Suprapubic skin (tissue), 4 donors: ENCODE measurements at regions not wholly inside any gene's neighbourhood (a gene's known extent, or its start where the extent isn't known, plus 50 kb on each side); places are given as distances from the start of the nearest gene placed in this dataset.

Experiments
- DNase-seq, 2 donors: peaks; one replicate each; pipeline ENCODE4 v3.0.0-alpha.2; 2019; ENCODE audit warnings: low spot score in 2 of 2
- H3K27ac ChIP-seq: fragments of 200-600 bp; sonication (generic); one replicate; pipeline ENCODE4 v1.5.1; 2019
- H3K27me3 ChIP-seq: fragments of 200-600 bp; sonication (generic); one replicate; pipeline ENCODE4 v1.5.1; 2019
- H3K36me3 ChIP-seq: fragments of 200-600 bp; sonication (generic); one replicate; pipeline ENCODE4 v1.5.1; 2019
- H3K4me1 ChIP-seq: fragments of 200-600 bp; sonication (generic); one replicate; pipeline ENCODE4 v1.5.1; 2019
- H3K4me3 ChIP-seq: fragments of 200-600 bp; sonication (generic); one replicate; pipeline ENCODE4 v1.5.1; 2019; ENCODE audit warnings: mild to moderate bottlenecking
- H3K9me3 ChIP-seq: fragments of 200-600 bp; sonication (generic); one replicate; pipeline ENCODE4 v1.5.1; 2019
- CTCF ChIP-seq, 2 donors: fragments of 200-600 bp in 1 of 2; fragments of 450-650 bp in 1 of 2; sonication (generic) in 1 of 2; IDR thresholded peaks; one replicate each; pipeline ENCODE4 v1.5.1; 2016 to 2019; ENCODE audit warnings: antibody characterized with exemption in 2 of 2, mild to moderate bottlenecking in 1 of 2, moderate library complexity in 1 of 2
- EP300 ChIP-seq: sonication (generic); formaldehyde crosslinking; IDR thresholded peaks from one replicate; pipeline ENCODE4 v1.6.1; 2017; ENCODE audit warnings: antibody characterized with exemption
- POLR2A ChIP-seq, 2 donors: fragments of 450-650 bp; IDR thresholded peaks; one replicate each; pipeline ENCODE4 v1.6.1; 2017; ENCODE audit warnings: antibody characterized with exemption in 2 of 2, mild to moderate bottlenecking in 2 of 2, moderate library complexity in 2 of 2
- POLR2AphosphoS5 ChIP-seq, 3 donors: sonication (generic); formaldehyde crosslinking; IDR thresholded peaks; one replicate each; pipeline ENCODE4 v1.6.1; 2017; ENCODE audit warnings: antibody characterized with exemption in 3 of 3
- WGBS: methylation state at CpG from one replicate; pipeline ENCODE4 v1.1.5; 2018; 5-methylcytosine and 5-hydroxymethylcytosine counted together

- H3K9me3 ChIP-seq: no peaks in the 10 kb centered on the region
- TF ChIP-seq EP300 (no peak), CTCF (IDR thresholded peaks at IDR 0.05) (no peak), POLR2A (IDR thresholded peaks at IDR 0.05) (no peak), POLR2AphosphoS5 (IDR thresholded peaks at IDR 0.05) (no peak)
- H3K36me3 ChIP-seq: no peaks in the 10 kb centered on the region
- H3K27me3 ChIP-seq: no peaks in the 10 kb centered on the region
- no peak for DNase-seq
- H3K4me3 ChIP-seq: no peak overlapping the region
- 41% methylated on average over 7 of the region's 7 CpGs for WGBS
- no peak overlapping the region for H3K27ac ChIP-seq
- no peaks in the 10 kb centered on the region for H3K4me1 ChIP-seq
These were observed 502.1 kb downstream of the GRIN2A start for GRCh38 chr16:9680019-9680655.

- H3K9me3 ChIP-seq: no peaks in the 10 kb centered on the region
These were observed 501.3 kb downstream of the GRIN2A start for GRCh38 chr16:9680968-9681367.

GRCh38 chr16:9681508-9681907 is 500.7 kb downstream of the GRIN2A start:
- WGBS: 71% methylated on average over 9 of the region's 9 CpGs
- TF ChIP-seq POLR2AphosphoS5 (IDR thresholded peaks at IDR 0.05) (no peak), POLR2A (IDR thresholded peaks at IDR 0.05) (no peak), EP300 (no peak), CTCF (IDR thresholded peaks at IDR 0.05) (no peak)
- no peak for DNase-seq
- H3K27ac ChIP-seq: no peak overlapping the region
- no peaks in the 10 kb centered on the region for H3K9me3 ChIP-seq
- H3K36me3 ChIP-seq: no peaks in the 10 kb centered on the region
- no peaks in the 10 kb centered on the region for H3K4me1 ChIP-seq
- H3K4me3 ChIP-seq: no peak overlapping the region
- no peaks in the 10 kb centered on the region for H3K27me3 ChIP-seq

More at GRCh38 chr16:9680968-9681367, 501.3 kb downstream of the GRIN2A start:
- Histone ChIP-seq H3K4me3 (no peak overlapping the region), H3K27me3 (no peaks in the 10 kb centered on the region), H3K36me3 (no peaks in the 10 kb centered on the region), H3K27ac (no peak overlapping the region), H3K4me1 (no peaks in the 10 kb centered on the region)
- no peak for TF ChIP-seq POLR2AphosphoS5 (IDR thresholded peaks at IDR 0.05)
- no peak for TF ChIP-seq CTCF (IDR thresholded peaks at IDR 0.05)
- TF ChIP-seq POLR2A (IDR thresholded peaks at IDR 0.05): no peak
- no peak for TF ChIP-seq EP300
- DNase-seq: no peak
- WGBS: 82% methylated on average over 2 of the region's 2 CpGs

- Histone ChIP-seq H3K27me3 (no peaks in the 10 kb centered on the region), H3K4me1 (no peaks in the 10 kb centered on the region), H3K4me3 (no peak overlapping the region), H3K9me3 (no peaks in the 10 kb centered on the region), H3K27ac (no peak overlapping the region), H3K36me3 (no peaks in the 10 kb centered on the region)
- no peak for DNase-seq
- no peak for TF ChIP-seq POLR2A (IDR thresholded peaks at IDR 0.05)
- no peak for TF ChIP-seq POLR2AphosphoS5 (IDR thresholded peaks at IDR 0.05)
- TF ChIP-seq EP300: no peak
- no peak for TF ChIP-seq CTCF (IDR thresholded peaks at IDR 0.05)
- 68% methylated on average over 2 of the region's 2 CpGs for WGBS
These were observed 499.9 kb downstream of the GRIN2A start for GRCh38 chr16:9682320-9682719.

- no peaks in the 10 kb centered on the region for H3K9me3 ChIP-seq
- H3K27me3 ChIP-seq: no peaks in the 10 kb centered on the region
- H3K36me3 ChIP-seq: no peaks in the 10 kb centered on the region
- no peaks in the 10 kb centered on the region for H3K4me1 ChIP-seq
- H3K4me3 ChIP-seq: no peak overlapping the region
- DNase-seq: no peak
- TF ChIP-seq POLR2A (IDR thresholded peaks at IDR 0.05): no peak
- no peak for TF ChIP-seq CTCF (IDR thresholded peaks at IDR 0.05)
- TF ChIP-seq EP300: no peak
- TF ChIP-seq POLR2AphosphoS5 (IDR thresholded peaks at IDR 0.05): no peak
- H3K27ac ChIP-seq: no peak overlapping the region
These were observed 498.6 kb downstream of the GRIN2A start for GRCh38 chr16:9683677-9684076.
